Frontal cortex (tissue), 3 donors: ENCODE measurements at regions not wholly inside any gene's neighbourhood (a gene's known extent, or its start where the extent isn't known, plus 50 kb on each side); places are given as distances from the start of the nearest gene placed in this dataset.
"Not testable (repeated sequence)": the region's sequence is repeated elsewhere in the genome, so short reads cannot be mapped to it uniquely, and the experiment has no call there.

ENCODE experiments used
- DNase-seq, 2 donors: peaks; one replicate each; pipeline ENCODE4 v3.0.0; 2012; ENCODE audit warnings: low spot score in 2 of 2
- FAIRE-seq: peaks from 2 replicates; lab custom pipeline; 2012; peaks lifted over from hg19 to GRCh38; lab: Jason Lieb, UNC
- donor health status: control.
- donor health status: control.
- donor health status: control.

- FAIRE-seq = no peak
- DNase-seq = no peak
These were observed 97.7 kb upstream of the OTOS start for GRCh38 chr2:240238201-240238600.

- DNase-seq (no peak), FAIRE-seq (no peak)
These were observed 98.3 kb upstream of the OTOS start for GRCh38 chr2:240238786-240239185.

- no peak for FAIRE-seq
These were observed 98.9 kb upstream of the OTOS start for GRCh38 chr2:240239325-240239724.

GRCh38 chr2:240240017-240240734 is 99.7 kb upstream of the OTOS start:
- FAIRE-seq = no peak
- DNase-seq = no peak

More at GRCh38 chr2:240239325-240239724, 98.9 kb upstream of the OTOS start:
- DNase-seq = no peak

- no peak for DNase-seq
These were observed 100.3 kb upstream of the OTOS start for GRCh38 chr2:240240781-240241180.

GRCh38 chr2:240241572-240241971 is 101.1 kb upstream of the OTOS start:
- DNase-seq (no peak), FAIRE-seq (no peak)

More at GRCh38 chr2:240240781-240241180, 100.3 kb upstream of the OTOS start:
- no peak for FAIRE-seq

- FAIRE-seq = not testable (repeated sequence)
These were observed 102.6 kb upstream of the OTOS start for GRCh38 chr2:240243049-240243448.

GRCh38 chr2:240244543-240244942 is 104.1 kb upstream of the OTOS start:
- DNase-seq = no peak
- FAIRE-seq = no peak

More at GRCh38 chr2:240243049-240243448, 102.6 kb upstream of the OTOS start:
- not testable (repeated sequence) for DNase-seq

- DNase-seq (no peak), FAIRE-seq (no peak)
These were observed 104.7 kb upstream of the OTOS start for GRCh38 chr2:240245184-240245583.

GRCh38 chr2:240245706-240246105 is 105.2 kb upstream of the OTOS start:
- no peak for FAIRE-seq
- DNase-seq = no peak

- no peak for DNase-seq
- no peak for FAIRE-seq
These were observed 105.8 kb upstream of the OTOS start for GRCh38 chr2:240246173-240246820.

GRCh38 chr2:240247241-240247867 is 106.9 kb upstream of the OTOS start:
- DNase-seq = no peak
- no peak for FAIRE-seq

- DNase-seq = no peak
- no peak for FAIRE-seq
These were observed 107.6 kb upstream of the OTOS start for GRCh38 chr2:240247868-240248720.

GRCh38 chr2:240248721-240249422 is 108.4 kb upstream of the OTOS start:
- no peak for DNase-seq
- FAIRE-seq = no peak

GRCh38 chr2:240249423-240250149 is 109.1 kb upstream of the OTOS start:
- DNase-seq = no peak

GRCh38 chr2:240250150-240250984 is 109.9 kb upstream of the OTOS start:
- DNase-seq = no peak
- FAIRE-seq = no peak

More at GRCh38 chr2:240249423-240250149, 109.1 kb upstream of the OTOS start:
- no peak for FAIRE-seq

GRCh38 chr2:240250985-240251847 is 110.8 kb upstream of the OTOS start:
- FAIRE-seq = no peak

More at GRCh38 chr2:240250985-240251847, 110.8 kb upstream of the OTOS start:
- peak; percentile 67 to 79 for DNase-seq
